B cell (primary cell): ENCODE measurements at regions not wholly inside any gene's neighbourhood (a gene's known extent, or its start where the extent isn't known, plus 50 kb on each side); places are given as distances from the start of the nearest gene placed in this dataset.

Source experiments
- ATAC-seq: fragments of 200-7000 bp; cut with Tn5 transposase; one replicate; pipeline ENCODE4 v1.10.0; 2021; ENCODE audit warnings: low read depth, mild to moderate bottlenecking, moderate number of reproducible peaks, moderate library complexity
- CTCF ChIA-PET: fragments of 350-600 bp; sonication (Branson Sonifier 250); formaldehyde crosslinking; loops from one replicate; lab custom pipeline; 2021; ENCODE audit warnings: antibody characterized with exemption, inconsistent platforms; lab: Charles Lee
- POLR2A ChIA-PET: fragments of 350-600 bp; sonication (Branson Sonifier 250); formaldehyde crosslinking; loops from one replicate; lab custom pipeline; 2021; ENCODE audit warnings: antibody characterized with exemption; lab: Charles Lee
- DNase-seq: peaks from one replicate; pipeline ENCODE4 v3.0.0; 2013
- H2AFZ ChIP-seq: 2 replicates; pipeline ENCODE4 v1.6.1; 2012; ENCODE audit warnings: mild to moderate bottlenecking, low read depth, low read length; ENCODE audit not compliant: insufficient read depth, poor library complexity, severe bottlenecking
- H3K27ac ChIP-seq, 2 donors: 1 replicate in 1 of 2; 2 replicates in 1 of 2; pipeline ENCODE4 v1.5.1; 2012 to 2013; ENCODE audit warnings: low read length in 2 of 2, mild to moderate bottlenecking in 2 of 2, moderate library complexity in 1 of 2
- H3K27me3 ChIP-seq, 4 experiments: fragments of 200-600 bp in 1 of 4; sonication (generic) in 1 of 4; replicated peaks in 1 of 4; 1 replicate in 2 of 4; 2 replicates in 2 of 4; pipeline versions ENCODE4 v1.6.1 to v1.7.0; 2013 to 2016; ENCODE audit warnings: low read length in 3 of 4, mild to moderate bottlenecking in 2 of 4, mixed read lengths in 1 of 4, moderate library complexity in 1 of 4; ENCODE audit not compliant: insufficient read depth in 4 of 4, control insufficient read depth in 3 of 4; ENCODE audit errors: control extremely low read depth in 1 of 4
- H3K36me3 ChIP-seq, 2 experiments: replicated peaks in 1 of 2; 1 replicate in 1 of 2; 2 replicates in 1 of 2; pipeline versions ENCODE4 v1.6.1 to v1.7.1; 2013; ENCODE audit warnings: low read length in 1 of 2; ENCODE audit not compliant: insufficient read depth in 2 of 2, control insufficient read depth in 1 of 2; ENCODE audit errors: control extremely low read depth in 1 of 2, extremely low read depth in 1 of 2
- H3K4me1 ChIP-seq, 2 donors: fragments of 200-600 bp in 1 of 2; sonication (generic) in 1 of 2; 1 replicate in 1 of 2; 2 replicates in 1 of 2; pipeline versions ENCODE4 v1.5.1 to v1.6.1; 2013 to 2017; ENCODE audit warnings: low read length in 2 of 2; ENCODE audit not compliant: control insufficient read depth in 2 of 2, insufficient read depth in 2 of 2
- H3K4me2 ChIP-seq: replicated peaks from 2 replicates; pipeline ENCODE3; 2012; ENCODE audit warnings: mild to moderate bottlenecking, low read depth, low read length; ENCODE audit not compliant: poor library complexity, severe bottlenecking
- H3K4me3 ChIP-seq, 5 experiments: fragments of 200-600 bp in 1 of 5; sonication (generic) in 1 of 5; 1 replicate in 3 of 5; 2 replicates in 2 of 5; pipeline versions ENCODE4 v1.5.1 to v1.7.0; 2011 to 2016; ENCODE audit warnings: low read length in 4 of 5, mild to moderate bottlenecking in 4 of 5, low read depth in 2 of 5, control low read depth in 1 of 5, moderate library complexity in 1 of 5; ENCODE audit not compliant: insufficient read depth in 1 of 5; ENCODE audit errors: control extremely low read depth in 1 of 5, extremely low read depth in 1 of 5
- H3K79me2 ChIP-seq: fragments of 200-600 bp; sonication (generic); one replicate; pipeline ENCODE4 v1.6.0; 2016; ENCODE audit warnings: low read length; ENCODE audit not compliant: control insufficient read depth, insufficient read depth
- H3K9ac ChIP-seq: fragments of 200-600 bp; sonication (generic); 2 replicates; pipeline ENCODE4 v1.6.1; 2017; ENCODE audit warnings: mild to moderate bottlenecking, low read length, moderate library complexity
- H3K9me3 ChIP-seq, 3 donors: one replicate each; pipeline versions ENCODE4 v1.6.1 to v1.7.1; 2013; ENCODE audit warnings: low read length in 2 of 3; ENCODE audit not compliant: control insufficient read depth in 2 of 3, insufficient read depth in 1 of 3; ENCODE audit errors: control extremely low read depth in 1 of 3
- H4K20me1 ChIP-seq: 2 replicates; pipeline ENCODE4 v1.6.0; 2012; ENCODE audit warnings: mild to moderate bottlenecking, low read length; ENCODE audit not compliant: insufficient read depth, control insufficient read depth, poor library complexity, severe bottlenecking
- H3K27ac Mint-ChIP-seq: one replicate; pipeline ENCODE4 v1.8.0; 2021; ENCODE audit warnings: mixed read lengths
- H3K27me3 Mint-ChIP-seq: one replicate; pipeline ENCODE4 v1.8.0; 2021; ENCODE audit warnings: mixed read lengths
- H3K4me1 Mint-ChIP-seq: one replicate; pipeline ENCODE4 v1.8.0; 2021; ENCODE audit warnings: mixed read lengths
- H3K4me3 Mint-ChIP-seq: one replicate; pipeline ENCODE4 v1.8.0; 2021; ENCODE audit warnings: mixed read lengths
- H3K9me3 Mint-ChIP-seq: one replicate; pipeline ENCODE4 v1.8.0; 2022; ENCODE audit warnings: mixed read lengths; ENCODE audit not compliant: insufficient read depth
- EZH2 ChIP-seq: IDR thresholded peaks from 2 replicates; pipeline ENCODE4 v1.6.1; 2012; ENCODE audit warnings: borderline replicate concordance, low read depth, mild to moderate bottlenecking, moderate library complexity, low read length; ENCODE audit not compliant: insufficient read depth, poor library complexity, severe bottlenecking
- WGBS: methylation state at CpG from one replicate; pipeline ENCODE4 v1.1.5; 2013; ENCODE audit warnings: missing lambda C conversion rate; ENCODE audit not compliant: insufficient coverage; 5-methylcytosine and 5-hydroxymethylcytosine counted together
- intact Hi-C: fragments of 100-400 bp; cut with micrococcal nuclease; formaldehyde crosslinking; loops from one replicate; pipeline ENCODE4 v1.10.0; 2022
- TF ChIP-seq, protein P1 (sequence below): fragments of 200-600 bp; IDR thresholded peaks from one replicate; pipeline ENCODE4 v1.8.0; 2022; ENCODE audit warnings: antibody characterized with exemption, mild to moderate bottlenecking

DNA sequence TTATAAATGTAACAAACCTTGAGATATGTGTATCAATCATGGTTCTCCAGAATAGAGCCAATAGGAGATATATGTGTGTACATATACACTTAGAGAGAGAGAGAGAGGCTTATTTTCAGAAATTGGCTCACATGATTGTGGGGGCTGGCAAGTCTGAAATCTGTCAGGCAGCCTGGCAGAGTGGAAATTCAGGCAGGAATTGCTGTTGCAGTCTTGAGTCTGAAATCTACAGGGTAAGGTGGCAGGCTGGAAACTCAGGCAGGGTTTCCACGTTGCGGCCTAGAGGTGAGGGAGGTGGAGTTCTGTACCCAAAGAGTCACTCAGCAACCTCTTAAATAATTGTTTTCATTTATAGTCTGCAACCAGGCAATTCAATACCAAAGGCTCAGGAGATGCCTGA is 218.4 kb downstream of the B3GLCT start:
- H3K27ac Mint-ChIP-seq = no peak overlapping the region
- TF ChIP-seq, protein P1, sequence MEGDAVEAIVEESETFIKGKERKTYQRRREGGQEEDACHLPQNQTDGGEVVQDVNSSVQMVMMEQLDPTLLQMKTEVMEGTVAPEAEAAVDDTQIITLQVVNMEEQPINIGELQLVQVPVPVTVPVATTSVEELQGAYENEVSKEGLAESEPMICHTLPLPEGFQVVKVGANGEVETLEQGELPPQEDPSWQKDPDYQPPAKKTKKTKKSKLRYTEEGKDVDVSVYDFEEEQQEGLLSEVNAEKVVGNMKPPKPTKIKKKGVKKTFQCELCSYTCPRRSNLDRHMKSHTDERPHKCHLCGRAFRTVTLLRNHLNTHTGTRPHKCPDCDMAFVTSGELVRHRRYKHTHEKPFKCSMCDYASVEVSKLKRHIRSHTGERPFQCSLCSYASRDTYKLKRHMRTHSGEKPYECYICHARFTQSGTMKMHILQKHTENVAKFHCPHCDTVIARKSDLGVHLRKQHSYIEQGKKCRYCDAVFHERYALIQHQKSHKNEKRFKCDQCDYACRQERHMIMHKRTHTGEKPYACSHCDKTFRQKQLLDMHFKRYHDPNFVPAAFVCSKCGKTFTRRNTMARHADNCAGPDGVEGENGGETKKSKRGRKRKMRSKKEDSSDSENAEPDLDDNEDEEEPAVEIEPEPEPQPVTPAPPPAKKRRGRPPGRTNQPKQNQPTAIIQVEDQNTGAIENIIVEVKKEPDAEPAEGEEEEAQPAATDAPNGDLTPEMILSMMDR = no peak
- TF ChIP-seq EZH2 = no peak
- no peak overlapping the region for H2AFZ ChIP-seq
- no CpG with 5 or more reads among the region's 2 CpGs for WGBS
- ATAC-seq (no peak), DNase-seq (no peak)
- H3K9ac ChIP-seq = no peak overlapping the region
- no peaks in the 10 kb centered on the region for H3K36me3 ChIP-seq
- H3K4me3 Mint-ChIP-seq = no peak overlapping the region
- H3K9me3 ChIP-seq = no peaks in the 10 kb centered on the region
- H3K27ac ChIP-seq = no peak overlapping the region
- ChIA-PET CTCF (no interaction called here), POLR2A (no interaction called here)
- no peaks in the 10 kb centered on the region for H3K79me2 ChIP-seq
- H3K4me3 ChIP-seq = no peak overlapping the region
- no peaks in the 10 kb centered on the region for H3K4me1 Mint-ChIP-seq
- no peak overlapping the region for H3K4me2 ChIP-seq
- no peaks in the 10 kb centered on the region for H3K4me1 ChIP-seq
- no peaks in the 10 kb centered on the region for H3K9me3 Mint-ChIP-seq
- intact Hi-C loops = no loop called here
- H3K27me3 ChIP-seq = no peaks in the 10 kb centered on the region
- no peaks in the 10 kb centered on the region for H4K20me1 ChIP-seq
- no peaks in the 10 kb centered on the region for H3K27me3 Mint-ChIP-seq

DNA sequence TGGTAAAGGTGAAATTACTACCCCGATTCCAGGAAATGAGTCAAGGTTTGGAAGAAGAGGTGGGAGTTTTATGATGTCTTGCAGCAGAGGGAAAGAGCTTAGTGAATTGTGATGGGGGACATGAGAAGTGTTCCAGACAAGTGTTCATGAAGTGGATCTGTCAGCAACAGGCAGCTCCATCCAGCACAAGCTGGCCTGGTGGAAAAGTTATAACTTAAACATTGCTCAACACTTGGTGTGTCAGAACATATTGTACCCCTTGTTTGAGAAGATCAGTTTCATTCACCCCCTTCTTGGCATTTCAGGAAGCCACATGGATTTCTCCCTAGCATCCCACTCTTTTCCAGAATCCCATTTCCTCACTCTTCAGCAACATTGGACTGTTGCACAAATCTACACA is 222.0 kb downstream of the B3GLCT start:
- intact Hi-C loops = no loop called here
- ATAC-seq = no peak

More for the DNA sequence above, 222.0 kb downstream of the B3GLCT start:
- Mint-ChIP-seq H3K27me3 (peaks cover 3% of the 10 kb centered on the region), H3K4me3 (no peak overlapping the region), H3K27ac (no peak overlapping the region), H3K4me1 (peaks cover 4% of the 10 kb centered on the region), H3K9me3 (no peaks in the 10 kb centered on the region)
- Histone ChIP-seq H3K27me3 (peaks cover 0 to 2% (median 0%) of the 10 kb centered on the region in 4 experiments), H3K4me1 (peaks cover 0 to 3% of the 10 kb centered on the region in 2 donors), H3K9ac (no peak overlapping the region), H3K4me3 (no peak overlapping the region), H3K36me3 (no peaks in the 10 kb centered on the region), H3K4me2 (no peak overlapping the region), H3K9me3 (no peaks in the 10 kb centered on the region), H3K79me2 (no peaks in the 10 kb centered on the region), H2AFZ (no peak overlapping the region), H3K27ac (no peak overlapping the region), H4K20me1 (no peaks in the 10 kb centered on the region)
- no peak for TF ChIP-seq EZH2
- TF ChIP-seq, protein P1 = no peak
- POLR2A ChIA-PET = no interaction called here
- CTCF ChIA-PET = interaction anchor here (1.1 to 6.7 kb wide), 3 partner anchors 9 to 183 kb away, joined by 3 to 103 read pairs (median 6); no protein-coding TSS in a partner anchor
- WGBS = 86% methylated on average over 1 of the region's 1 CpG
- DNase-seq = no peak
